Endothelial cell of umbilical vein (primary cell): ENCODE measurements at regions not wholly inside any gene's neighbourhood (a gene's known extent, or its start where the extent isn't known, plus 50 kb on each side); places are given as distances from the start of the nearest gene placed in this dataset.

Source experiments
- BruUV-seq: library from RNA; stranded (reverse); fragments of 400-500 nt; replicated peaks from 2 replicates; lab custom pipeline; 2021; lab: Mats Ljungman, UMichigan
- CTCF ChIA-PET: fragments of 300-600, 350-600 bp; sonication (Branson Sonifier 250); formaldehyde crosslinking; loops from one replicate; lab custom pipeline; 2021; ENCODE audit warnings: antibody characterized with exemption, inconsistent platforms; lab: Charles Lee
- POLR2A ChIA-PET: fragments of 300-600, 350-600 bp; sonication (Branson Sonifier 250); formaldehyde crosslinking; loops from one replicate; lab custom pipeline; 2021; ENCODE audit warnings: antibody characterized with exemption, inconsistent platforms; lab: Charles Lee
- DNase-seq: peaks from one replicate; pipeline ENCODE4 v3.0.0-alpha.2; 2011; ENCODE audit warnings: low read depth, low spot score
- FAIRE-seq: peaks from 2 replicates; lab custom pipeline; 2011; peaks lifted over from hg19 to GRCh38; lab: Jason Lieb, UNC
- H2AFZ ChIP-seq: 2 replicates; pipeline ENCODE4 v1.6.0; 2012; ENCODE audit warnings: low read depth, low read length, control low read depth, inconsistent platforms
- H3K27ac ChIP-seq: 2 replicates; pipeline ENCODE4 v1.5.1; 2011; ENCODE audit warnings: low read depth, mild to moderate bottlenecking, control low read depth, low read length, moderate library complexity; ENCODE audit not compliant: insufficient read depth
- H3K27me3 ChIP-seq, 2 experiments: 2 replicates each; pipeline versions ENCODE4 v1.6.0 to v1.6.1; 2011; ENCODE audit warnings: low read length in 2 of 2, mixed read lengths in 1 of 2; ENCODE audit not compliant: control insufficient read depth in 2 of 2, insufficient read depth in 2 of 2
- H3K36me3 ChIP-seq, 2 experiments: 2 replicates in 1 of 2; 3 replicates in 1 of 2; pipeline ENCODE4 v1.5.1; 2011; ENCODE audit warnings: low read length in 2 of 2, mild to moderate bottlenecking in 1 of 2, moderate library complexity in 1 of 2; ENCODE audit not compliant: control insufficient read depth in 2 of 2, insufficient read depth in 2 of 2; ENCODE audit errors: extremely low read depth in 1 of 2
- H3K4me1 ChIP-seq: 3 replicates; pipeline ENCODE4 v1.5.1; 2011; ENCODE audit warnings: mild to moderate bottlenecking, low read length; ENCODE audit not compliant: control insufficient read depth, insufficient read depth; ENCODE audit errors: extremely low read depth
- H3K4me2 ChIP-seq: 2 replicates; pipeline ENCODE4 v1.6.1; 2011; ENCODE audit warnings: low read length, control low read depth, mixed read lengths; ENCODE audit not compliant: insufficient read depth
- H3K4me3 ChIP-seq, 3 experiments: fragments of 200-600 bp in 1 of 3; sonication (generic), shearing (Covaris generic) in 1 of 3; replicated peaks in 1 of 3; 2 replicates each; pipeline ENCODE4 v1.5.1; 2011 to 2016; ENCODE audit warnings: control low read depth in 3 of 3, low read length in 3 of 3, mild to moderate bottlenecking in 2 of 3, inconsistent platforms in 1 of 3, low read depth in 1 of 3, moderate library complexity in 1 of 3; ENCODE audit not compliant: insufficient read depth in 1 of 3
- H3K79me2 ChIP-seq: 2 replicates; pipeline ENCODE4 v1.6.0; 2012; ENCODE audit warnings: low read length, inconsistent platforms; ENCODE audit not compliant: control insufficient read depth, insufficient read depth
- H3K9ac ChIP-seq: replicated peaks from 2 replicates; pipeline ENCODE3; 2011; ENCODE audit warnings: low read length, control low read depth; ENCODE audit not compliant: insufficient read depth; ENCODE audit errors: extremely low read depth
- H3K9me1 ChIP-seq: replicated peaks from 3 replicates; pipeline ENCODE4 v1.6.0; 2011; ENCODE audit warnings: mild to moderate bottlenecking, low read length; ENCODE audit not compliant: control insufficient read depth, insufficient read depth; ENCODE audit errors: extremely low read depth
- H3K9me3 ChIP-seq: replicated peaks from 2 replicates; pipeline ENCODE4 v1.5.1; 2012; ENCODE audit warnings: low read length, inconsistent platforms; ENCODE audit not compliant: control insufficient read depth, insufficient read depth
- H4K20me1 ChIP-seq: replicated peaks from 2 replicates; pipeline ENCODE3; 2011; ENCODE audit warnings: mild to moderate bottlenecking, low read length; ENCODE audit not compliant: control insufficient read depth, insufficient read depth; ENCODE audit errors: extremely low read depth
- EZH2 ChIP-seq: IDR thresholded peaks from 2 replicates; pipeline ENCODE4 v1.6.1; 2012; ENCODE audit warnings: borderline replicate concordance, low read depth, mild to moderate bottlenecking, moderate library complexity, low read length, inconsistent platforms; ENCODE audit not compliant: severe bottlenecking
- FOS ChIP-seq: IDR thresholded peaks from 2 replicates; pipeline ENCODE4 v1.6.1; 2011; ENCODE audit warnings: mild to moderate bottlenecking, low read length, moderate library complexity, borderline replicate concordance; ENCODE audit not compliant: insufficient read depth
- GATA2 ChIP-seq: IDR thresholded peaks from 2 replicates; pipeline ENCODE4 v1.7.0; 2011; ENCODE audit warnings: low read depth, mild to moderate bottlenecking, moderate library complexity, mixed read lengths, low read length; ENCODE audit not compliant: insufficient read length, insufficient read depth
- JUN ChIP-seq: IDR thresholded peaks from 2 replicates; pipeline ENCODE4 v1.6.1; 2011; ENCODE audit warnings: borderline replicate concordance, low read depth; ENCODE audit not compliant: insufficient read length, insufficient read depth
- MYC ChIP-seq: IDR thresholded peaks from one replicate; pipeline ENCODE4 v1.6.1; 2011; ENCODE audit warnings: mild to moderate bottlenecking, low read depth, low read length
- POLR2A ChIP-seq: IDR thresholded peaks from 2 replicates; pipeline ENCODE4 v1.6.1; 2012; ENCODE audit warnings: low read depth, mild to moderate bottlenecking, control low read depth, low read length
- POLR2AphosphoS5 ChIP-seq: IDR thresholded peaks from 2 replicates; pipeline ENCODE4 v1.6.1; 2012; ENCODE audit warnings: low read depth, mild to moderate bottlenecking, control low read depth, low read length, moderate library complexity; ENCODE audit not compliant: insufficient read depth
- dilution Hi-C: fragments of 300-500 bp; cut with MboI; formaldehyde crosslinking; loops from one replicate; pipeline ENCODE4 v1.15.0; 2019; ENCODE audit warnings: low sequenced_read_pairs; ENCODE audit not compliant: extremely low pct_ligation_motif_present
- intact Hi-C: fragments of 100-400 bp; cut with micrococcal nuclease; formaldehyde crosslinking; loops from one replicate; pipeline ENCODE4 v1.10.0; 2022
- TF ChIP-seq, protein P1 (sequence below): IDR thresholded peaks from 2 replicates; pipeline ENCODE4 v1.6.1; 2011; ENCODE audit not compliant: insufficient read depth, insufficient read length
- TF ChIP-seq, protein P2 (sequence below), 2 donors: IDR thresholded peaks; 1 replicate in 1 of 2; 2 replicates in 1 of 2; pipeline ENCODE4 v1.5.1; 2011; ENCODE audit warnings: low read length in 2 of 2, mild to moderate bottlenecking in 2 of 2, moderate library complexity in 2 of 2, control low read depth in 1 of 2, inconsistent platforms in 1 of 2, low read depth in 1 of 2; ENCODE audit not compliant: insufficient read depth in 1 of 2; ENCODE audit errors: extremely low read depth in 1 of 2

DNA sequence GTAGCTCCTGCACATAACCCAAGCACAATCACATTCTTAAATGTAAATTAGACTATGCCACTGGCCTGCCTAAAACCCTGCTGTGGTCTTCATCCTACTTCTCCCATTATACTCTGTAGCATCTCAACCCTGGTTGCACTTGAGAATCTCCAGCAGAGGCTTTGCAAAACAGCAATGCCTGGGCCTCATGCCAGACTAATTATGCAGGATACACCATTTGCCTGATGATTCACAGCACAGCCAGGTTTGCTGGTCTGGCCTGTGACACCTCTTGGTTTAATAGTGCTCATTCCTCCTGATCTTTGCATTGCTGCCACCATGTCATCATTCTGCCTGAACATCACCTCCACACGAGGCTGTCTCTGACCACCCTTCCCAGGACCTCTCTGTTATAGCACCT, 491.9 kb upstream of the TOM1L1 start:
- intact Hi-C loops (no loop called here), dilution Hi-C loops (no loop called here)
- DNase-seq (no peak), FAIRE-seq (no peak)
- Histone ChIP-seq H3K4me3 (no peak overlapping the region), H3K36me3 (no peaks in the 10 kb centered on the region), H3K27me3 (no peaks in the 10 kb centered on the region), H3K9me3 (peaks cover 4% of the 10 kb centered on the region), H3K9me1 (no peaks in the 10 kb centered on the region), H3K9ac (no peak overlapping the region), H3K4me2 (no peak overlapping the region), H3K79me2 (no peaks in the 10 kb centered on the region), H4K20me1 (no peaks in the 10 kb centered on the region), H3K4me1 (no peaks in the 10 kb centered on the region), H2AFZ (no peak overlapping the region), H3K27ac (no peak overlapping the region)
- POLR2A ChIA-PET: no interaction called here
- BruUV-seq: no TSS peak
- CTCF ChIA-PET: no interaction called here
- TF ChIP-seq GATA2: no peak
- TF ChIP-seq, protein P1, sequence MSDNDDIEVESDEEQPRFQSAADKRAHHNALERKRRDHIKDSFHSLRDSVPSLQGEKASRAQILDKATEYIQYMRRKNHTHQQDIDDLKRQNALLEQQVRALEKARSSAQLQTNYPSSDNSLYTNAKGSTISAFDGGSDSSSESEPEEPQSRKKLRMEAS: no peak
- TF ChIP-seq POLR2A: no peak
- no peak for TF ChIP-seq MYC
- no peak for TF ChIP-seq POLR2AphosphoS5
- TF ChIP-seq JUN: no peak
- TF ChIP-seq, protein P2, sequence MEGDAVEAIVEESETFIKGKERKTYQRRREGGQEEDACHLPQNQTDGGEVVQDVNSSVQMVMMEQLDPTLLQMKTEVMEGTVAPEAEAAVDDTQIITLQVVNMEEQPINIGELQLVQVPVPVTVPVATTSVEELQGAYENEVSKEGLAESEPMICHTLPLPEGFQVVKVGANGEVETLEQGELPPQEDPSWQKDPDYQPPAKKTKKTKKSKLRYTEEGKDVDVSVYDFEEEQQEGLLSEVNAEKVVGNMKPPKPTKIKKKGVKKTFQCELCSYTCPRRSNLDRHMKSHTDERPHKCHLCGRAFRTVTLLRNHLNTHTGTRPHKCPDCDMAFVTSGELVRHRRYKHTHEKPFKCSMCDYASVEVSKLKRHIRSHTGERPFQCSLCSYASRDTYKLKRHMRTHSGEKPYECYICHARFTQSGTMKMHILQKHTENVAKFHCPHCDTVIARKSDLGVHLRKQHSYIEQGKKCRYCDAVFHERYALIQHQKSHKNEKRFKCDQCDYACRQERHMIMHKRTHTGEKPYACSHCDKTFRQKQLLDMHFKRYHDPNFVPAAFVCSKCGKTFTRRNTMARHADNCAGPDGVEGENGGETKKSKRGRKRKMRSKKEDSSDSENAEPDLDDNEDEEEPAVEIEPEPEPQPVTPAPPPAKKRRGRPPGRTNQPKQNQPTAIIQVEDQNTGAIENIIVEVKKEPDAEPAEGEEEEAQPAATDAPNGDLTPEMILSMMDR (IDR thresholded peaks at IDR 0.05; ENCODE audit: extremely low read depth in 1 of 2, insufficient read depth in 1 of 2, low read depth in 1 of 2, low read length in 2 of 2): no peak
- no peak for TF ChIP-seq FOS
- TF ChIP-seq EZH2: no peak
